CD14-positive monocyte (primary cell): ENCODE measurements at regions not wholly inside any gene's neighbourhood (a gene's known extent, or its start where the extent isn't known, plus 50 kb on each side); places are given as distances from the start of the nearest gene placed in this dataset.

Experiments used
- DNase-seq, 3 donors: peaks; one replicate each; pipeline ENCODE4 v3.0.0-alpha.2; 2011 to 2022
- H2AFZ ChIP-seq: 2 replicates; pipeline ENCODE4 v1.6.0; 2012; ENCODE audit warnings: mild to moderate bottlenecking, low read depth, low read length, inconsistent platforms; ENCODE audit not compliant: insufficient read depth, poor library complexity, severe bottlenecking
- H3K27ac ChIP-seq, 2 donors: 1 replicate in 1 of 2; 2 replicates in 1 of 2; pipeline ENCODE4 v1.5.1; 2012 to 2013; ENCODE audit warnings: low read length in 2 of 2, control low read depth in 1 of 2, inconsistent platforms in 1 of 2, low read depth in 1 of 2, mild to moderate bottlenecking in 1 of 2
- H3K27me3 ChIP-seq, 2 donors: one replicate each; pipeline versions ENCODE4 v1.6.0 to v1.6.1; 2011 to 2013; ENCODE audit warnings: low read length in 2 of 2; ENCODE audit not compliant: control insufficient read depth in 2 of 2, insufficient read depth in 2 of 2
- H3K36me3 ChIP-seq, 2 donors: replicated peaks in 1 of 2; 1 replicate in 1 of 2; 2 replicates in 1 of 2; pipeline versions ENCODE4 v1.5.1 to v1.6.1; 2012 to 2013; ENCODE audit warnings: low read length in 2 of 2, control low read depth in 1 of 2, inconsistent platforms in 1 of 2, mild to moderate bottlenecking in 1 of 2; ENCODE audit not compliant: insufficient read depth in 2 of 2, control insufficient read depth in 1 of 2
- H3K4me1 ChIP-seq, 2 donors: 1 replicate in 1 of 2; 2 replicates in 1 of 2; pipeline versions ENCODE4 v1.5.1 to v1.6.1; 2012 to 2013; ENCODE audit warnings: low read length in 2 of 2, control low read depth in 1 of 2, inconsistent platforms in 1 of 2, mild to moderate bottlenecking in 1 of 2, moderate library complexity in 1 of 2; ENCODE audit not compliant: insufficient read depth in 2 of 2, control insufficient read depth in 1 of 2
- H3K4me2 ChIP-seq: replicated peaks from 2 replicates; pipeline ENCODE3; 2012; ENCODE audit warnings: low read length, moderate library complexity, mild to moderate bottlenecking; ENCODE audit not compliant: poor library complexity, severe bottlenecking; ENCODE audit errors: extremely low read depth
- H3K4me3 ChIP-seq, 3 experiments: fragments of 200-600 bp in 1 of 3; sonication (generic) in 1 of 3; replicated peaks in 1 of 3; 1 replicate in 2 of 3; 2 replicates in 1 of 3; pipeline ENCODE4 v1.5.1; 2011 to 2013; ENCODE audit warnings: low read length in 3 of 3, mild to moderate bottlenecking in 3 of 3, control low read depth in 2 of 3, low read depth in 2 of 3, inconsistent platforms in 1 of 3, moderate library complexity in 1 of 3
- H3K79me2 ChIP-seq: 2 replicates; pipeline ENCODE4 v1.6.0; 2012; ENCODE audit warnings: mild to moderate bottlenecking, control low read depth, inconsistent platforms, low read length, moderate library complexity; ENCODE audit not compliant: insufficient read depth
- H3K9ac ChIP-seq: 2 replicates; pipeline ENCODE4 v1.6.0; 2017; ENCODE audit warnings: low read length, mild to moderate bottlenecking; ENCODE audit not compliant: insufficient read depth, poor library complexity, severe bottlenecking
- H3K9me3 ChIP-seq, 2 donors: replicated peaks in 1 of 2; 1 replicate in 1 of 2; 2 replicates in 1 of 2; pipeline versions ENCODE4 v1.5.1 to v1.6.1; 2012 to 2013; ENCODE audit warnings: low read length in 2 of 2, control low read depth in 1 of 2; ENCODE audit not compliant: control insufficient read depth in 1 of 2, insufficient read depth in 1 of 2
- H4K20me1 ChIP-seq: 2 replicates; pipeline ENCODE4 v1.6.0; 2012; ENCODE audit warnings: mild to moderate bottlenecking, low read length, control low read depth, moderate library complexity; ENCODE audit not compliant: insufficient read depth
- H3K27ac Mint-ChIP-seq, 7 donors: one replicate each; pipeline ENCODE4 v1.8.0; 2020; ENCODE audit warnings: mild to moderate bottlenecking in 7 of 7, mixed read lengths in 7 of 7, moderate library complexity in 6 of 7, inconsistent platforms in 2 of 7
- H3K27me3 Mint-ChIP-seq, 3 donors: one replicate each; pipeline ENCODE4 v1.8.0; 2021 to 2022; ENCODE audit warnings: low read depth in 3 of 3, mild to moderate bottlenecking in 3 of 3, mixed read lengths in 3 of 3, moderate library complexity in 3 of 3, inconsistent platforms in 1 of 3
- H3K36me3 Mint-ChIP-seq, 2 donors: one replicate each; pipeline ENCODE4 v1.8.0; 2020; ENCODE audit warnings: mixed read lengths in 2 of 2, inconsistent platforms in 1 of 2, mild to moderate bottlenecking in 1 of 2
- H3K4me1 Mint-ChIP-seq: one replicate; pipeline ENCODE4 v1.8.0; 2020; ENCODE audit warnings: mild to moderate bottlenecking, mixed read lengths
- H3K4me3 Mint-ChIP-seq, 2 donors: one replicate each; pipeline ENCODE4 v1.8.0; 2020; ENCODE audit warnings: mild to moderate bottlenecking in 2 of 2, mixed read lengths in 2 of 2, moderate library complexity in 1 of 2
- H3K9me3 Mint-ChIP-seq, 7 donors: one replicate each; pipeline ENCODE4 v1.8.0; 2020 to 2022; ENCODE audit warnings: mixed read lengths in 7 of 7, mild to moderate bottlenecking in 6 of 7, moderate library complexity in 6 of 7, inconsistent platforms in 2 of 7
- CTCF ChIP-seq: fragments of 200-600 bp; IDR thresholded peaks from one replicate; pipeline ENCODE4 v1.8.0; 2022; ENCODE audit warnings: antibody characterized with exemption, mild to moderate bottlenecking
- WGBS: methylation state at CpG from one replicate; pipeline ENCODE4 v1.1.5; 2013; ENCODE audit warnings: missing lambda C conversion rate; ENCODE audit not compliant: insufficient coverage; 5-methylcytosine and 5-hydroxymethylcytosine counted together
- intact Hi-C, 2 donors: fragments of 100-400 bp; cut with micrococcal nuclease; formaldehyde crosslinking; loops; one replicate each; pipeline versions ENCODE4 v1.15.0 to v1.15.1; 2023

- Histone ChIP-seq H3K4me1 (no peaks in the 10 kb centered on the region), H4K20me1 (no peaks in the 10 kb centered on the region), H2AFZ (no peak overlapping the region), H3K9me3 (no peaks in the 10 kb centered on the region), H3K4me3 (no peak overlapping the region), H3K36me3 (no peaks in the 10 kb centered on the region), H3K9ac (no peak overlapping the region), H3K27me3 (no peaks in the 10 kb centered on the region), H3K27ac (no peak overlapping the region), H3K4me2 (no peak overlapping the region), H3K79me2 (no peaks in the 10 kb centered on the region)
- Mint-ChIP-seq H3K4me1 (no peaks in the 10 kb centered on the region), H3K4me3 (no peak overlapping the region), H3K36me3 (no peaks in the 10 kb centered on the region), H3K27me3 (peaks cover 0 to 3% (median 0%) of the 10 kb centered on the region in 3 donors), H3K9me3 (no peaks in the 10 kb centered on the region), H3K27ac (no peak overlapping the region)
- DNase-seq = no peak
- TF ChIP-seq CTCF = no peak
- intact Hi-C loops = no loop called here
- 100% methylated on average over 3 of the region's 5 CpGs for WGBS
These were observed 262.7 kb downstream of the CYRIA start for GRCh38 chr2:16402891-16403290.

GRCh38 chr2:16401761-16402300 is 263.8 kb downstream of the CYRIA start:
- WGBS = 90% methylated on average over 6 of the region's 7 CpGs
- no peak for TF ChIP-seq CTCF
- Histone ChIP-seq H3K36me3 (no peaks in the 10 kb centered on the region), H2AFZ (no peak overlapping the region), H3K9ac (no peak overlapping the region), H3K79me2 (no peaks in the 10 kb centered on the region), H3K4me2 (no peak overlapping the region), H3K4me3 (no peak overlapping the region), H3K4me1 (no peaks in the 10 kb centered on the region), H3K27me3 (no peaks in the 10 kb centered on the region), H3K9me3 (no peaks in the 10 kb centered on the region), H3K27ac (no peak overlapping the region), H4K20me1 (no peaks in the 10 kb centered on the region)
- Mint-ChIP-seq H3K4me3 (no peak overlapping the region), H3K27me3 (peaks cover 0 to 3% (median 0%) of the 10 kb centered on the region in 3 donors), H3K36me3 (no peaks in the 10 kb centered on the region), H3K27ac (no peak overlapping the region), H3K4me1 (no peaks in the 10 kb centered on the region), H3K9me3 (no peaks in the 10 kb centered on the region)
- intact Hi-C loops = no loop called here
- DNase-seq = no peak
